ENCODE measurements at regions not wholly inside any gene's neighbourhood (a gene's known extent, or its start where the extent isn't known, plus 50 kb on each side); places are given as distances from the start of the nearest gene placed in this dataset.

- DNase-seq, result no peak
- no peaks in the 10 kb centered on the region for H3K36me3 ChIP-seq (replicated peaks in 1 of 2; ENCODE audit: control insufficient read depth in 1 of 2, insufficient read depth in 2 of 2, low read length in 1 of 2)
- CTCF ChIA-PET, result no interaction called here
- no peak overlapping the region for H3K4me3 ChIP-seq (ENCODE audit: low read depth in 2 of 2, low read length in 1 of 2)
- H2AFZ ChIP-seq (ENCODE audit: low read depth), result no peak overlapping the region
- H3K4me2 ChIP-seq, result no peak overlapping the region
- POLR2A ChIA-PET, result no interaction called here
- TF ChIP-seq POLR2AphosphoS5 (IDR thresholded peaks at IDR 0.05; ENCODE audit: low read depth, low read length) (no peak), TEAD4 (IDR thresholded peaks at IDR 0.05; ENCODE audit: borderline replicate concordance, insufficient read depth) (no peak), CTCF (IDR thresholded peaks at IDR 0.05) (no peak), GATA2 (CRISPR knock-in tag; IDR thresholded peaks at IDR 0.05) (no peak), YY1 (IDR thresholded peaks at IDR 0.05; ENCODE audit: low read depth) (no peak), FOSL2 (IDR thresholded peaks at IDR 0.05; ENCODE audit: borderline replicate concordance, low read depth) (no peak), USF2 (IDR thresholded peaks at IDR 0.05; ENCODE audit: borderline replicate concordance, low read depth, low read length) (no peak), MAX (IDR thresholded peaks at IDR 0.05; ENCODE audit: low read depth) (no peak), PBX3 (IDR thresholded peaks at IDR 0.05) (no peak), NFIC (IDR thresholded peaks at IDR 0.05; ENCODE audit: borderline replicate concordance) (no peak)
- no peaks in the 10 kb centered on the region for H4K20me1 ChIP-seq (ENCODE audit: insufficient read depth)
- H3F3A ChIP-seq (replicated peaks; ENCODE audit: insufficient read depth), result no peaks in the 10 kb centered on the region
- 64% methylated on average over 3 of the region's 3 CpGs for WGBS (ENCODE audit: low lambda C conversion rate)
- no peak overlapping the region for H3K9ac ChIP-seq
- no peaks in the 10 kb centered on the region for H3K79me2 ChIP-seq (ENCODE audit: insufficient read depth)
- H3K9me2 ChIP-seq, result no peaks in the 10 kb centered on the region
- H3K27ac ChIP-seq (ENCODE audit: low read depth in 2 of 2, low read length in 1 of 2), result no peak overlapping the region
- no peaks in the 10 kb centered on the region for H3K27me3 ChIP-seq (ENCODE audit: insufficient read depth)
- H3K9me3 ChIP-seq, result no peaks in the 10 kb centered on the region
- no peaks in the 10 kb centered on the region; a peak in 1 of 4 replicates for H3K4me1 ChIP-seq (ENCODE audit: control insufficient read depth in 1 of 2, insufficient read depth in 2 of 2, low read depth in 1 of 2, low read length in 1 of 2)
These were observed 80.8 kb downstream of the MDH1 start for GRCh38 chr2:63669596-63669995.

- H2AFZ ChIP-seq (ENCODE audit: low read depth), result no peak overlapping the region
- ChIA-PET CTCF (interaction anchor here (0.6 to 1.3 kb wide), 3 partner anchors 19 to 190 kb away, joined by 3 read pairs; no protein-coding TSS in a partner anchor), POLR2A (no interaction called here)
- no peak overlapping the region for H3K9ac ChIP-seq
- H3K4me3 ChIP-seq (ENCODE audit: low read depth in 2 of 2, low read length in 1 of 2), result no peak overlapping the region
- WGBS (ENCODE audit: low lambda C conversion rate), result 69% methylated on average over 4 of the region's 4 CpGs
- no peak overlapping the region for H3K27ac ChIP-seq (ENCODE audit: low read depth in 2 of 2, low read length in 1 of 2)
- no peaks in the 10 kb centered on the region for H3K4me1 ChIP-seq (ENCODE audit: control insufficient read depth in 1 of 2, insufficient read depth in 2 of 2, low read depth in 1 of 2, low read length in 1 of 2)
- H3F3A ChIP-seq (replicated peaks; ENCODE audit: insufficient read depth), result no peaks in the 10 kb centered on the region
- H3K4me2 ChIP-seq, result no peak overlapping the region
- H3K27me3 ChIP-seq (ENCODE audit: insufficient read depth), result no peaks in the 10 kb centered on the region
- H3K79me2 ChIP-seq (ENCODE audit: insufficient read depth), result no peaks in the 10 kb centered on the region
- DNase-seq, result no peak
- H3K36me3 ChIP-seq (replicated peaks in 1 of 2; ENCODE audit: control insufficient read depth in 1 of 2, insufficient read depth in 2 of 2, low read length in 1 of 2), result no peaks in the 10 kb centered on the region
- no peaks in the 10 kb centered on the region for H3K9me2 ChIP-seq
- H4K20me1 ChIP-seq (ENCODE audit: insufficient read depth), result no peaks in the 10 kb centered on the region
- no peaks in the 10 kb centered on the region for H3K9me3 ChIP-seq
- TF ChIP-seq IRF3 (IDR thresholded peaks at IDR 0.05; ENCODE audit: low read depth, low read length) (no peak), USF2 (IDR thresholded peaks at IDR 0.05; ENCODE audit: borderline replicate concordance, low read depth, low read length) (no peak), RAD21 (IDR thresholded peaks at IDR 0.05; ENCODE audit: low read length) (no peak), FOXJ3 (CRISPR knock-in tag; IDR thresholded peaks at IDR 0.05) (no peak), ZBTB33 (IDR thresholded peaks at IDR 0.05; ENCODE audit: borderline replicate concordance, low read depth) (no peak), TAF1 (IDR thresholded peaks at IDR 0.05; ENCODE audit: borderline replicate concordance, low read depth, low read length) (no peak)
These were observed 85.2 kb downstream of the MDH1 start for GRCh38 chr2:63673865-63674533.

All from SK-N-SH (cell line).